SK-N-SH (cell line): ENCODE measurements at regions not wholly inside any gene's neighbourhood (a gene's known extent, or its start where the extent isn't known, plus 50 kb on each side); places are given as distances from the start of the nearest gene placed in this dataset.

Experiments
- CTCF ChIP-seq: fragments of 200-600 bp; sonication (generic); IDR thresholded peaks from 2 replicates; pipeline ENCODE4 v1.6.1; 2017; ENCODE audit warnings: antibody characterized with exemption, mild to moderate bottlenecking, moderate library complexity
- POLR2AphosphoS5 ChIP-seq: IDR thresholded peaks from 2 replicates; pipeline ENCODE4 v1.6.1; 2012; ENCODE audit warnings: low read depth, low read length

- TF ChIP-seq CTCF: no peak
- TF ChIP-seq POLR2AphosphoS5: no peak
These were observed 899.9 kb downstream of the C6orf118 start for GRCh38 chr6:164409309-164410009.
